IPS-18a (cell line): ENCODE measurements at regions not wholly inside any gene's neighbourhood (a gene's known extent, or its start where the extent isn't known, plus 50 kb on each side); places are given as distances from the start of the nearest gene placed in this dataset.

ENCODE experiments used
- H3K27ac ChIP-seq: one replicate; pipeline ENCODE4 v1.5.1; 2013; ENCODE audit warnings: low read length
- H3K27me3 ChIP-seq: one replicate; pipeline ENCODE4 v1.6.1; 2013; ENCODE audit warnings: mild to moderate bottlenecking, low read length; ENCODE audit not compliant: control insufficient read depth, insufficient read depth
- H3K36me3 ChIP-seq: one replicate; pipeline ENCODE4 v1.6.1; 2013; ENCODE audit warnings: low read depth, low read length; ENCODE audit not compliant: control insufficient read depth
- H3K4me1 ChIP-seq: one replicate; pipeline ENCODE4 v1.6.1; 2013; ENCODE audit warnings: low read depth, low read length; ENCODE audit not compliant: control insufficient read depth
- H3K4me3 ChIP-seq: one replicate; pipeline ENCODE4 v1.5.1; 2013; ENCODE audit warnings: low read length
- H3K9ac ChIP-seq: one replicate; pipeline ENCODE4 v1.6.1; 2013; ENCODE audit warnings: mild to moderate bottlenecking, low read length, moderate library complexity
- H3K9me3 ChIP-seq: one replicate; pipeline ENCODE4 v1.6.1; 2013; ENCODE audit warnings: low read depth, low read length; ENCODE audit not compliant: control insufficient read depth

DNA sequence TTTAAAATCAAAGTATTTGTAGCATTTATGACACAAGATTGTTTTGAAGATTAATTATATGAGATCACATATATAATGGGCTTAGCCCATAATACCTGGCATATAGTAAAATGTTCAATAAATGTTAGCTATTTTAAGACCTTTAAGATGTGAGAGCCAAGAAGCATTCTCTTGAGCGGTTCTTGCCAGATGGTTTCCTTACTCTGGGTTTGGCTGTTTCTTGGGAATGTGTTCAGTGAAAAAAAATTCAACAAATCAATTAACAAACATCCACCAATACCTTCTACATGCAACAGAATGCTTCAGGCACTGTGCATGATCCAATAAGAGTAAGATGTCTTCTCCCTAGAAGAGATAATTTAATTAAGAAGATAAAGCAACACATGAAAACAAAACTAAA lies 230.4 kb downstream of the CMPK2 start:
- Histone ChIP-seq H3K27me3 (no peaks in the 10 kb centered on the region), H3K4me1 (peaks cover 25% of the 10 kb centered on the region), H3K9ac (no peak overlapping the region), H3K4me3 (no peak overlapping the region), H3K9me3 (no peaks in the 10 kb centered on the region), H3K27ac (no peak overlapping the region), H3K36me3 (no peaks in the 10 kb centered on the region)

DNA sequence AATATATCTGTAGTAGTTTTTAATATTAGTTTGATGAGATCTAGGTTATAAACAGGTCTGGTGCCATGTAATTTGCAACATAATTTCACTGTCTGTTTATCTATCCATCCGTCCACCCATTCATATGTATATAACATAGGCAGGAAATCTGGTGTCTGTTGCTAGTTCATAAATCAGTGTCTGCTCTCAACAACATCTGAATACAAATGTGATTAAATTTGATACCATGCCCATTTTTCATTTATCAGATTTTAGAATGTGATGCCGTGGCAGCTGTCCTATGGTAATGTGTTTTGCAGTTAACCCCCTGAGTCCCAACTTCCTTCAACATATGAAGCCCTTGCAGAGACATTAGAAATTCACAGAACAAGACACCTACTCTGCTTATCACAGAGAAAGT lies 228.4 kb downstream of the CMPK2 start:
- Histone ChIP-seq H3K36me3 (no peaks in the 10 kb centered on the region), H3K27me3 (no peaks in the 10 kb centered on the region), H3K9ac (no peak overlapping the region), H3K4me3 (no peak overlapping the region), H3K9me3 (no peaks in the 10 kb centered on the region), H3K4me1 (peaks cover 40% of the 10 kb centered on the region), H3K27ac (no peak overlapping the region)

DNA sequence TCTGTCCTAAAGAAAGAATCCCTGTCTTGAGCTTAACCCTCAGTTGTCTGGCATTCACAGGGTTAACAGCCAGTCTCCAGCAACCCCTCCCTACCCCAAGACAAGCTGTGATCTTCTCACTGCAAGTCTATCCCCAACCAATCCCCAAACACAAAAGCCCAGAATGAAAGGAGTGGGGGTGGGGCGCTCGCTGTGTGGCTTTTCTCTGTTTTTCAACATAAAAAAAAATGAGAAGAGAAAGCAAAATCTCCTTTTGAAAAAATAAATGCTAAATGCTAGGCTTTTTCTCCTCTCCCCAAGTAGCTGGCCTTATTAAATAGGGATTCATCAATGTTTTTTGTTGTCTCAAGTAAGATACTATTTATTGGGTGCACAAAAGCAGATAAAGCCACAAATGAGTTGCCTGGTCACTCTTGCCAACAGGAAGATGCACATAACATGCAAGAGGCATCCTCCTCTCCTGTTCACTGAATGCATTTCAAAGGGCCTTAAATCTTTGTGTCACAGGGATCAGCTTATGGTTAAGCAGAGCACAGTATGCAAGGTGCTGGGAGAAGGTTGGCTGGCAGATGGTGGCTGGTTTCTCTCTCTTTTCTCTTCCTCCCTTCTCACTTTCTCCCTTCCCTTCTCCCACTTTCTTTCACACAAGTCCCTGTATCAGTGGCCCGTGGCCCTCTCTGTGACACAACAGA lies 225.6 kb downstream of the CMPK2 start:
- Histone ChIP-seq H3K9ac (peak overlapping the region; percentile 35), H3K9me3 (no peaks in the 10 kb centered on the region), H3K36me3 (no peaks in the 10 kb centered on the region), H3K4me1 (peaks cover 40% of the 10 kb centered on the region), H3K27me3 (no peaks in the 10 kb centered on the region), H3K4me3 (peak overlapping the region; percentile 49), H3K27ac (peak overlapping the region; percentile 3)

DNA sequence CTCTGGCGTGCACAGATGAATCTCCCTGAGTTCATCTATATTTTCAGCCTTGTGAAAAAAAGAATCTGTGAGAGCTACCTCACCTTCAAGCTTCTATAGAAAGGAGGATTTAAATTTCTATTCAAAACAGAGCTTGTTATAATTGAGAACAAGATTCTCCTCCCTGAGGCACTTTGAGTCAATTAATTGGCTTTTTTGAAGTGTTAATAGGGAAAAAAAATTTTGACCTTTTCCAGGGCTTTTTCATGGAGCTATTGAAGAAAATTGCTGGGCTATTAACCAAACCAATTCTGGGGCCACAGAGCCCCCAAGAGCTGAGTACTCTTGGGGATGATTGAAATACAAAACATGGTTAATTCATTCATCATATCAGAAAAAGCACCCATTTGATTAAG lies 225.1 kb downstream of the CMPK2 start:
- Histone ChIP-seq H3K9ac (peak overlapping the region; percentile 35), H3K27me3 (no peaks in the 10 kb centered on the region), H3K4me1 (peaks cover 40% of the 10 kb centered on the region), H3K27ac (peak overlapping the region; percentile 3), H3K9me3 (no peaks in the 10 kb centered on the region), H3K4me3 (peak overlapping the region; percentile 49), H3K36me3 (no peaks in the 10 kb centered on the region)

DNA sequence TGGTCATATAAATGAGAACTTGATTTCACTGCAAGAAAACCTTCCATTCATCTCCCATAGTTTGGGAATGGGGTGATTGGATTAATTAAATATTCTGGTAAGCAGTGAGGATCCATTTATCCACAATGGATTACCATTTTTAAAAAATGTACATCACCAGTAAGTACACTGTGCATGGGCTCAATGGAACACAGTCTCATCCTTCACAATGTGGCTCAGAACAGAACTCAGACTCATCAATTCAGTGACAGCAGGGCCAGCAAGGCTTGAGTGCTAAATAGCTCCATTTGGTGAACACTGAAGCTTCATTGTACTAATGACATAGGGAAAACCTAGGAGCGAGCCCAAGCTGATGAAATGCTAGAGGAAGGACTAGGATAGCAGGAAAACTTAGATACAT lies 223.8 kb downstream of the CMPK2 start:
- Histone ChIP-seq H3K27me3 (no peaks in the 10 kb centered on the region), H3K9me3 (no peaks in the 10 kb centered on the region), H3K9ac (no peak overlapping the region), H3K4me3 (no peak overlapping the region), H3K36me3 (no peaks in the 10 kb centered on the region), H3K4me1 (peaks cover 40% of the 10 kb centered on the region), H3K27ac (no peak overlapping the region)

- H3K9me3 ChIP-seq: no peaks in the 10 kb centered on the region
- no peak overlapping the region for H3K27ac ChIP-seq
- H3K36me3 ChIP-seq: no peaks in the 10 kb centered on the region
- H3K4me3 ChIP-seq: no peak overlapping the region
- peaks cover 21% of the 10 kb centered on the region for H3K4me1 ChIP-seq
- H3K27me3 ChIP-seq: no peaks in the 10 kb centered on the region
- H3K9ac ChIP-seq: no peak overlapping the region
Measured at GRCh38 chr2:6644261-6644660, 221.4 kb downstream of the CMPK2 start.

- peaks cover 17% of the 10 kb centered on the region for H3K4me1 ChIP-seq
- H3K27ac ChIP-seq: no peak overlapping the region
- no peaks in the 10 kb centered on the region for H3K9me3 ChIP-seq
- H3K9ac ChIP-seq: no peak overlapping the region
- no peak overlapping the region for H3K4me3 ChIP-seq
- no peaks in the 10 kb centered on the region for H3K36me3 ChIP-seq
- no peaks in the 10 kb centered on the region for H3K27me3 ChIP-seq
Measured at GRCh38 chr2:6645004-6645403, 220.7 kb downstream of the CMPK2 start.

DNA sequence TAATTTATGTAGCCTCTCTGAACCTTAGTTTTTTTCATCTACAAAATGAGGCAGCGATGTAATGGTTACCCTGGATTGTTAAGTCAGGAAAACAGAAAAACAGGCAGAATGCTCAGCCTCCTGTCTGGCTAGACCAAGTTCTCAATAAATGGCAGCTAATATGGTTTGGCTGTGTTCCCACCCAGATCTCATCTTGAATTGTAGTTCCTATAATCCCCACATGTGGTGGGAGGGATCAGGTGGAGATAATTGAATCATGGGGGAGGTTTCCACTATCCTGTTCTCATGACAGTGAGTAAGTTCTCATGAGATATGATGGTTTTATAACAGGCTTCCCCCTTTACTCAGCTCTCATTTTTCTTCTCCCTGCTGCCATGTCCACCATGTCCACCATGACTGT lies 220.0 kb downstream of the CMPK2 start:
- H3K27ac ChIP-seq: no peak overlapping the region
- H3K9ac ChIP-seq: no peak overlapping the region
- H3K4me1 ChIP-seq: peaks cover 11% of the 10 kb centered on the region
- H3K27me3 ChIP-seq: no peaks in the 10 kb centered on the region
- H3K9me3 ChIP-seq: no peaks in the 10 kb centered on the region
- H3K4me3 ChIP-seq: no peak overlapping the region
- no peaks in the 10 kb centered on the region for H3K36me3 ChIP-seq

- no peak overlapping the region for H3K9ac ChIP-seq
- H3K27ac ChIP-seq: no peak overlapping the region
- H3K4me1 ChIP-seq: no peaks in the 10 kb centered on the region
- H3K4me3 ChIP-seq: no peak overlapping the region
- no peaks in the 10 kb centered on the region for H3K9me3 ChIP-seq
- H3K36me3 ChIP-seq: no peaks in the 10 kb centered on the region
- no peaks in the 10 kb centered on the region for H3K27me3 ChIP-seq
Measured at GRCh38 chr2:6647046-6647445, 218.7 kb downstream of the CMPK2 start.

GRCh38 chr2:6648596-6649247 lies 217.0 kb downstream of the CMPK2 start:
- Histone ChIP-seq H3K9me3 (no peaks in the 10 kb centered on the region), H3K4me3 (no peak overlapping the region), H3K9ac (no peak overlapping the region), H3K27ac (no peak overlapping the region), H3K4me1 (no peaks in the 10 kb centered on the region), H3K27me3 (no peaks in the 10 kb centered on the region), H3K36me3 (no peaks in the 10 kb centered on the region)

- Histone ChIP-seq H3K9ac (no peak overlapping the region), H3K4me3 (no peak overlapping the region), H3K27me3 (no peaks in the 10 kb centered on the region), H3K27ac (no peak overlapping the region), H3K36me3 (no peaks in the 10 kb centered on the region), H3K9me3 (no peaks in the 10 kb centered on the region), H3K4me1 (peaks cover 5% of the 10 kb centered on the region)
Measured at GRCh38 chr2:6650311-6650710, 215.4 kb downstream of the CMPK2 start.

DNA sequence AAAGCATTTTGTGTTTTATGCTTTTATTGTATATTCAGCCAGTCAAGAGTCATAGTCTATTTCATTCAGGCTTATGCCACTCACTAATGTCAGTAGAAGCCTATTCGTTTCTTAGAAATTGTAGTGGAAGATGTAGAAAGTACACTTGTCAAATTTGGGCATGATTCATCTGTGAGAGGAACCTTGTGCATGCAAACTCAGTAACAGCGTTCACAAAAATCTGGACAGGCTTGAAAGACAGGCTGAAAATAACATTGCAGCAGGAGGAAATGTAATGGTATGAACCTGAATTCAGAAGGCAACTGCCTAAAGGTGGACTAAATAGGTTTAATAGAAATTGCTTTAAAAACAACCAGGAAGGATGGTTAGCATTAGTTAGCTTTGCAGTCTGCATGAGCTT lies 213.5 kb downstream of the CMPK2 start:
- H3K27ac ChIP-seq: no peak overlapping the region
- no peaks in the 10 kb centered on the region for H3K36me3 ChIP-seq
- no peak overlapping the region for H3K4me3 ChIP-seq
- H3K9ac ChIP-seq: no peak overlapping the region
- H3K9me3 ChIP-seq: no peaks in the 10 kb centered on the region
- H3K4me1 ChIP-seq: peaks cover 5% of the 10 kb centered on the region
- H3K27me3 ChIP-seq: no peaks in the 10 kb centered on the region
